ENCODE measurements at regions not wholly inside any gene's neighbourhood (a gene's known extent, or its start where the extent isn't known, plus 50 kb on each side); places are given as distances from the start of the nearest gene placed in this dataset.

GRCh38 chr5:56350011-56350596, 117.0 kb upstream of the ANKRD55 start:
- in situ Hi-C loops (cut with HindIII; ENCODE audit: low pct_unique_long_range_greater_than_20kb, low sequenced_read_pairs): no loop called here
- no peak for DNase-seq (ENCODE audit: low read depth)

GRCh38 chr5:56349461-56349860, 116.3 kb upstream of the ANKRD55 start:
- DNase-seq (ENCODE audit: low read depth): no peak
- in situ Hi-C loops (cut with HindIII; ENCODE audit: low pct_unique_long_range_greater_than_20kb, low sequenced_read_pairs): no loop called here

- in situ Hi-C loops (cut with HindIII; ENCODE audit: low pct_unique_long_range_greater_than_20kb, low sequenced_read_pairs): no loop called here
- DNase-seq (ENCODE audit: low read depth): peak; percentile 93
Measured at GRCh38 chr5:56346741-56347535, 113.8 kb upstream of the ANKRD55 start.

- in situ Hi-C loops (cut with HindIII; ENCODE audit: low pct_unique_long_range_greater_than_20kb, low sequenced_read_pairs): no loop called here
- DNase-seq (ENCODE audit: low read depth): peak; percentile 25
Measured at GRCh38 chr5:56346044-56346710, 113.0 kb upstream of the ANKRD55 start.

- DNase-seq (ENCODE audit: low read depth): no peak
- in situ Hi-C loops (cut with HindIII; ENCODE audit: low pct_unique_long_range_greater_than_20kb, low sequenced_read_pairs): no loop called here
Measured at GRCh38 chr5:56345352-56345751, 112.2 kb upstream of the ANKRD55 start.

GRCh38 chr5:56344594-56344993, 111.5 kb upstream of the ANKRD55 start:
- no peak for DNase-seq (ENCODE audit: low read depth)
- in situ Hi-C loops (cut with HindIII; ENCODE audit: low pct_unique_long_range_greater_than_20kb, low sequenced_read_pairs): no loop called here

GRCh38 chr5:56343988-56344387, 110.9 kb upstream of the ANKRD55 start:
- DNase-seq (ENCODE audit: low read depth): no peak
- in situ Hi-C loops (cut with HindIII; ENCODE audit: low pct_unique_long_range_greater_than_20kb, low sequenced_read_pairs): no loop called here

GRCh38 chr5:56342616-56343015, 109.5 kb upstream of the ANKRD55 start:
- DNase-seq (ENCODE audit: low read depth): no peak
- in situ Hi-C loops (cut with HindIII; ENCODE audit: low pct_unique_long_range_greater_than_20kb, low sequenced_read_pairs): no loop called here

GRCh38 chr5:56340196-56340980, 107.3 kb upstream of the ANKRD55 start:
- no peak for DNase-seq (ENCODE audit: low read depth)
- in situ Hi-C loops (cut with HindIII; ENCODE audit: low pct_unique_long_range_greater_than_20kb, low sequenced_read_pairs): no loop called here

GRCh38 chr5:56339732-56340131, 106.6 kb upstream of the ANKRD55 start:
- in situ Hi-C loops (cut with HindIII; ENCODE audit: low pct_unique_long_range_greater_than_20kb, low sequenced_read_pairs): no loop called here
- no peak for DNase-seq (ENCODE audit: low read depth)

GRCh38 chr5:56337715-56338319, 104.7 kb upstream of the ANKRD55 start:
- in situ Hi-C loops (cut with HindIII; ENCODE audit: low pct_unique_long_range_greater_than_20kb, low sequenced_read_pairs): no loop called here
- no peak for DNase-seq (ENCODE audit: low read depth)

- no peak for DNase-seq (ENCODE audit: low read depth)
- in situ Hi-C loops (cut with HindIII; ENCODE audit: low pct_unique_long_range_greater_than_20kb, low sequenced_read_pairs): no loop called here
Measured at GRCh38 chr5:56335212-56335611, 102.1 kb upstream of the ANKRD55 start.

GRCh38 chr5:56330806-56331205, 97.7 kb upstream of the ANKRD55 start:
- no peak for DNase-seq (ENCODE audit: low read depth)
- in situ Hi-C loops (cut with HindIII; ENCODE audit: low pct_unique_long_range_greater_than_20kb, low sequenced_read_pairs): no loop called here

GRCh38 chr5:56330167-56330566, 97.0 kb upstream of the ANKRD55 start:
- DNase-seq (ENCODE audit: low read depth): no peak
- in situ Hi-C loops (cut with HindIII; ENCODE audit: low pct_unique_long_range_greater_than_20kb, low sequenced_read_pairs): no loop called here

GRCh38 chr5:56329652-56330051, 96.5 kb upstream of the ANKRD55 start:
- in situ Hi-C loops (cut with HindIII; ENCODE audit: low pct_unique_long_range_greater_than_20kb, low sequenced_read_pairs): no loop called here
- DNase-seq (ENCODE audit: low read depth): no peak

- DNase-seq (ENCODE audit: low read depth): peak; percentile 80
Measured at GRCh38 chr5:56328753-56329560, 95.8 kb upstream of the ANKRD55 start.

GRCh38 chr5:56327809-56328208, 94.7 kb upstream of the ANKRD55 start:
- in situ Hi-C loops (cut with HindIII; ENCODE audit: low pct_unique_long_range_greater_than_20kb, low sequenced_read_pairs): no loop called here
- no peak for DNase-seq (ENCODE audit: low read depth)

More at GRCh38 chr5:56328753-56329560, 95.8 kb upstream of the ANKRD55 start:
- in situ Hi-C loops (cut with HindIII; ENCODE audit: low pct_unique_long_range_greater_than_20kb, low sequenced_read_pairs): no loop called here

GRCh38 chr5:56326770-56327169, 93.6 kb upstream of the ANKRD55 start:
- in situ Hi-C loops (cut with HindIII; ENCODE audit: low pct_unique_long_range_greater_than_20kb, low sequenced_read_pairs): no loop called here
- no peak for DNase-seq (ENCODE audit: low read depth)
